Body of pancreas (tissue), 4 donors: ENCODE measurements at regions not wholly inside any gene's neighbourhood (a gene's known extent, or its start where the extent isn't known, plus 50 kb on each side); places are given as distances from the start of the nearest gene placed in this dataset.

Experiments
- CTCF ChIP-seq, 7 experiments: fragments of 450-650 bp in 4 of 7; fragments of 200-600 bp in 3 of 7; sonication (generic) in 3 of 7; IDR thresholded peaks; one replicate each; pipeline ENCODE4 v1.5.1; 2016 to 2019; ENCODE audit warnings: antibody characterized with exemption in 7 of 7
- POLR2A ChIP-seq, 3 donors: fragments of 450-650 bp; IDR thresholded peaks; one replicate each; pipeline ENCODE4 v1.6.1; 2016; ENCODE audit warnings: antibody characterized with exemption in 3 of 3, mild to moderate bottlenecking in 2 of 3

GRCh38 chr5:121745407-121745806 is 106.3 kb upstream of the FTMT start:
- TF ChIP-seq CTCF (IDR thresholded peaks at IDR 0.05), result no peak
- TF ChIP-seq POLR2A (IDR thresholded peaks at IDR 0.05), result no peak
